ENCODE measurements at regions not wholly inside any gene's neighbourhood (a gene's known extent, or its start where the extent isn't known, plus 50 kb on each side); places are given as distances from the start of the nearest gene placed in this dataset.
A peak's percentile ranks its signal among the peaks of the same experiment; 100 is the strongest.

DNA sequence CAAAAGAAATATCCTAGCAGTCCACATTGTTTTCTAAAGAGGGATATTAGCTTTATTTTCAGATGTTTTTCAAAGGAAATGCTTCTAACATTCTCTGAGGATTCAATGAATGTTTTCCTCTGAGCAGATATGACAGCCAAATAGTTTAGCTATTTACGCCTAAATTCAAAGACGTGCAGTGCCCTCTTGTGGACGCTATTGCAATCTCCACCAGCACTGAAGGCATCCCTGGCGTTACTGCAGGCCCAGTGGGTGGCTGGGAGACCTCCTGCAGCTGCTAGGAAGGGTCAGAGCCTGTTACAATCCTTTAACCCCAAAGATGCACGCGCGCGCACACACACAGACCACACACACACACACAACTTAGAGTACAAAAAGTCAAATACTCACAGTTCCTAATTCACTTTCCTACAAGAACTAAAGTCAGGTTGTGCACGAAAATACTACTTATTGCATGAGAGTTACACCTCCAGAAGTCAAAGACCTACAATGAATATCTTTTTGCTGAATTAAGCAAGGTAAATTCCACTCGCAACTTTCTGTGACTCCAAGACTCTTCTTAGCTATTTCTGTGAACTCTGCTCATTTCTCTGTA is 589.3 kb upstream of the TMEM132C start:
- TF ChIP-seq, protein P1, sequence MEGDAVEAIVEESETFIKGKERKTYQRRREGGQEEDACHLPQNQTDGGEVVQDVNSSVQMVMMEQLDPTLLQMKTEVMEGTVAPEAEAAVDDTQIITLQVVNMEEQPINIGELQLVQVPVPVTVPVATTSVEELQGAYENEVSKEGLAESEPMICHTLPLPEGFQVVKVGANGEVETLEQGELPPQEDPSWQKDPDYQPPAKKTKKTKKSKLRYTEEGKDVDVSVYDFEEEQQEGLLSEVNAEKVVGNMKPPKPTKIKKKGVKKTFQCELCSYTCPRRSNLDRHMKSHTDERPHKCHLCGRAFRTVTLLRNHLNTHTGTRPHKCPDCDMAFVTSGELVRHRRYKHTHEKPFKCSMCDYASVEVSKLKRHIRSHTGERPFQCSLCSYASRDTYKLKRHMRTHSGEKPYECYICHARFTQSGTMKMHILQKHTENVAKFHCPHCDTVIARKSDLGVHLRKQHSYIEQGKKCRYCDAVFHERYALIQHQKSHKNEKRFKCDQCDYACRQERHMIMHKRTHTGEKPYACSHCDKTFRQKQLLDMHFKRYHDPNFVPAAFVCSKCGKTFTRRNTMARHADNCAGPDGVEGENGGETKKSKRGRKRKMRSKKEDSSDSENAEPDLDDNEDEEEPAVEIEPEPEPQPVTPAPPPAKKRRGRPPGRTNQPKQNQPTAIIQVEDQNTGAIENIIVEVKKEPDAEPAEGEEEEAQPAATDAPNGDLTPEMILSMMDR (IDR thresholded peaks at IDR 0.05; ENCODE audit: insufficient read depth, low read length, poor library complexity, severe bottlenecking): peak; percentile 68
- TF ChIP-seq EZH2phosphoT487 (conservative IDR thresholded peaks at IDR 0.05; ENCODE audit: low read length): no peak
